ENCODE measurements at regions not wholly inside any gene's neighbourhood (a gene's known extent, or its start where the extent isn't known, plus 50 kb on each side); places are given as distances from the start of the nearest gene placed in this dataset.
A peak's percentile ranks its signal among the peaks of the same experiment; 100 is the strongest.

DNA sequence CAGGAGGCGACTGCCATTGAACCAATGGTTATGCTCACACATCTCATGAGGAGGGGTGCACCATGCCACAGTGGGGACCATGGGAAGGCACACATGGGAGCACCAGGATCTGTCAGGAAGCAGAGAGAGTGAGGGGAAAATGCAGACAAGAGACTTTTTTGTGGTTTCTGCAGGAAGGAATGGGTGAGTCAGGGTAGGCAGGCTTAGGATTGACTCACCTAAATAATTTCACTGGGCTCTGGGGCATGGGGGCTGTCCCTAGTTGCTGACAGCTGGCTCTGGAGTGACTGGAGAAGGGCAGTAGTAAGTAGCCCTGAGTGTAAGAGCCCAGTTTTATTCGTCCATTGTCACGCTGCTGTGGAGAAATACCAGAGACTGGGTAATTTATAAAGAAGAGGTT lies 202.4 kb downstream of the AXIN2 start:
- peaks cover 8% of the 10 kb centered on the region for H3K4me1 ChIP-seq (ENCODE audit: control insufficient read depth, extremely low read depth, insufficient read depth, low read length)
- H4K20me1 ChIP-seq (ENCODE audit: control insufficient read depth, extremely low read depth, insufficient read depth, low read length), result no peaks in the 10 kb centered on the region
- H3K27ac ChIP-seq (ENCODE audit: insufficient read depth, low read length), result no peak overlapping the region
- H3K36me3 ChIP-seq (ENCODE audit: control insufficient read depth, insufficient read depth, low read length), result no peaks in the 10 kb centered on the region
- H3K4me3 ChIP-seq (replicated peaks in 1 of 4; ENCODE audit: control extremely low read depth in 1 of 4, insufficient read depth in 1 of 4, low read depth in 3 of 4, low read length in 4 of 4), result no peak overlapping the region
- DNase-seq (ENCODE audit: low read depth in 2 of 2), result peak; percentile 54 to 93
- TF ChIP-seq, protein P1, sequence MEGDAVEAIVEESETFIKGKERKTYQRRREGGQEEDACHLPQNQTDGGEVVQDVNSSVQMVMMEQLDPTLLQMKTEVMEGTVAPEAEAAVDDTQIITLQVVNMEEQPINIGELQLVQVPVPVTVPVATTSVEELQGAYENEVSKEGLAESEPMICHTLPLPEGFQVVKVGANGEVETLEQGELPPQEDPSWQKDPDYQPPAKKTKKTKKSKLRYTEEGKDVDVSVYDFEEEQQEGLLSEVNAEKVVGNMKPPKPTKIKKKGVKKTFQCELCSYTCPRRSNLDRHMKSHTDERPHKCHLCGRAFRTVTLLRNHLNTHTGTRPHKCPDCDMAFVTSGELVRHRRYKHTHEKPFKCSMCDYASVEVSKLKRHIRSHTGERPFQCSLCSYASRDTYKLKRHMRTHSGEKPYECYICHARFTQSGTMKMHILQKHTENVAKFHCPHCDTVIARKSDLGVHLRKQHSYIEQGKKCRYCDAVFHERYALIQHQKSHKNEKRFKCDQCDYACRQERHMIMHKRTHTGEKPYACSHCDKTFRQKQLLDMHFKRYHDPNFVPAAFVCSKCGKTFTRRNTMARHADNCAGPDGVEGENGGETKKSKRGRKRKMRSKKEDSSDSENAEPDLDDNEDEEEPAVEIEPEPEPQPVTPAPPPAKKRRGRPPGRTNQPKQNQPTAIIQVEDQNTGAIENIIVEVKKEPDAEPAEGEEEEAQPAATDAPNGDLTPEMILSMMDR (conservative IDR thresholded peaks at IDR 0.05 in 1 of 2, IDR thresholded peaks at IDR 0.05 in 1 of 2; ENCODE audit: low read depth in 1 of 2, low read length in 2 of 2), result no peak
- TF ChIP-seq EZH2 (IDR thresholded peaks at IDR 0.05; ENCODE audit: low read length, missing control alignments), result no peak
- no peak overlapping the region for H3K9ac ChIP-seq (ENCODE audit: insufficient read depth, low read length)
- no peaks in the 10 kb centered on the region for H3K27me3 ChIP-seq (ENCODE audit: control insufficient read depth, insufficient read depth, low read length)
- no peaks in the 10 kb centered on the region for H3K79me2 ChIP-seq (ENCODE audit: control insufficient read depth, insufficient read depth, low read length)
- no peak overlapping the region for H2AFZ ChIP-seq (ENCODE audit: low read length)
- no peaks in the 10 kb centered on the region for H3K9me3 ChIP-seq (ENCODE audit: control insufficient read depth, insufficient read depth, low read depth, low read length)
- peak overlapping the region; percentile 50 for H3K4me2 ChIP-seq (ENCODE audit: extremely low read depth, insufficient read depth, low read length)

DNA sequence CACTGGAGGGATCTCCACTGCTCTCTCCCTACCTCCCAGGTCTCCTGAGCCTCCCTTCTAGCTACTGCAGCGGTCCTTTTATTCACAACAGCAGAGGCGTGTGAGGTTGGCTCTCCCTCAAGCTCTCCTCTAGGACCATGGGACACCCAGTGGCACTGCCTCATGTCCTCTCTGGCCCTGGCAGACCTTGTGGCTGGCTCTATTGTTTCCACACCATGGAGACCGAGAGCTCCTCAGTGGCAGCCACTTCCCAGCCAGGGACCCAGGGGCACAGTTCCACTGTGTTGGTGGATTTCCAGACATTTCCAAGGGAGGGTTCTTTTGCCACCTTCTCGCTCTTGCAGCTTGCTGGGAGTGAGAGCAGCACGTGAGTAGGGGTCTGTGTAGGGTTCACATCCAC lies 204.9 kb downstream of the AXIN2 start:
- H3K9me3 ChIP-seq (ENCODE audit: control insufficient read depth, insufficient read depth, low read depth, low read length), result no peaks in the 10 kb centered on the region
- H3K4me2 ChIP-seq (ENCODE audit: extremely low read depth, insufficient read depth, low read length), result no peak overlapping the region
- peaks cover 8% of the 10 kb centered on the region for H3K4me1 ChIP-seq (ENCODE audit: control insufficient read depth, extremely low read depth, insufficient read depth, low read length)
- no peaks in the 10 kb centered on the region for H3K79me2 ChIP-seq (ENCODE audit: control insufficient read depth, insufficient read depth, low read length)
- DNase-seq (ENCODE audit: low read depth in 2 of 2), result no peak
- no peak overlapping the region for H3K9ac ChIP-seq (ENCODE audit: insufficient read depth, low read length)
- no peak overlapping the region for H3K27ac ChIP-seq (ENCODE audit: insufficient read depth, low read length)
- no peak overlapping the region for H2AFZ ChIP-seq (ENCODE audit: low read length)
- H4K20me1 ChIP-seq (ENCODE audit: control insufficient read depth, extremely low read depth, insufficient read depth, low read length), result no peaks in the 10 kb centered on the region
- H3K4me3 ChIP-seq (replicated peaks in 1 of 4; ENCODE audit: control extremely low read depth in 1 of 4, insufficient read depth in 1 of 4, low read depth in 3 of 4, low read length in 4 of 4), result no peak overlapping the region
- no peaks in the 10 kb centered on the region for H3K36me3 ChIP-seq (ENCODE audit: control insufficient read depth, insufficient read depth, low read length)
- no peaks in the 10 kb centered on the region for H3K27me3 ChIP-seq (ENCODE audit: control insufficient read depth, insufficient read depth, low read length)
- no peak for TF ChIP-seq EZH2 (IDR thresholded peaks at IDR 0.05; ENCODE audit: low read length, missing control alignments)
- TF ChIP-seq, protein P1 (conservative IDR thresholded peaks at IDR 0.05 in 1 of 2, IDR thresholded peaks at IDR 0.05 in 1 of 2; ENCODE audit: low read depth in 1 of 2, low read length in 2 of 2), result no peak

DNA sequence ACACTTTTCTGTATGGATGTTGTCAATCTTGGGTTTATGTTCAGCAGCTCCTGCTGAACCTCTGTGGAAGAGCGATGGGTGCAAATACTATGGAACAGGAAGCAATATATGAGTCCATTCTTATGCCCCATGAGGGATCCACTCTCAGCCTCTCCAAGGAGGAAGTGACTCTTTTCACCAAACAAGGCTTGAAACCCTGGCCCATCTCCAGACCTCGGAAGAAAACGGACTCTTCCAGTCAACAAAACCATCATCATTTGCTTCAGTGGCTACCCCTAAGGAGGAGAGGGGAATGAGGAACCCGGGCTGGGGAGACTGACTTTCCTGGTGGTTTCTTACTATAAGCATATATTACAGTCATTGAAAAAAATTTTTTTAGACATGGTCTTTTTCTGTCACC lies 206.2 kb downstream of the AXIN2 start:
- H3K4me1 ChIP-seq (ENCODE audit: control insufficient read depth, extremely low read depth, insufficient read depth, low read length), result peaks cover 8% of the 10 kb centered on the region
- H3K27me3 ChIP-seq (ENCODE audit: control insufficient read depth, insufficient read depth, low read length), result no peaks in the 10 kb centered on the region
- H3K4me3 ChIP-seq (replicated peaks in 1 of 4; ENCODE audit: control extremely low read depth in 1 of 4, insufficient read depth in 1 of 4, low read depth in 3 of 4, low read length in 4 of 4), result no peak overlapping the region
- H3K4me2 ChIP-seq (ENCODE audit: extremely low read depth, insufficient read depth, low read length), result no peak overlapping the region
- peak in 1 of 2 donors; percentile 11 for DNase-seq (ENCODE audit: low read depth in 2 of 2)
- no peaks in the 10 kb centered on the region for H4K20me1 ChIP-seq (ENCODE audit: control insufficient read depth, extremely low read depth, insufficient read depth, low read length)
- H3K79me2 ChIP-seq (ENCODE audit: control insufficient read depth, insufficient read depth, low read length), result no peaks in the 10 kb centered on the region
- no peak for TF ChIP-seq EZH2 (IDR thresholded peaks at IDR 0.05; ENCODE audit: low read length, missing control alignments)
- TF ChIP-seq, protein P1 (conservative IDR thresholded peaks at IDR 0.05 in 1 of 2, IDR thresholded peaks at IDR 0.05 in 1 of 2; ENCODE audit: low read depth in 1 of 2, low read length in 2 of 2), result no peak
- no peaks in the 10 kb centered on the region for H3K36me3 ChIP-seq (ENCODE audit: control insufficient read depth, insufficient read depth, low read length)
- H3K9ac ChIP-seq (ENCODE audit: insufficient read depth, low read length), result no peak overlapping the region
- no peak overlapping the region for H2AFZ ChIP-seq (ENCODE audit: low read length)
- H3K9me3 ChIP-seq (ENCODE audit: control insufficient read depth, insufficient read depth, low read depth, low read length), result no peaks in the 10 kb centered on the region
- H3K27ac ChIP-seq (ENCODE audit: insufficient read depth, low read length), result no peak overlapping the region

Measured in fibroblast of lung (primary cell).